ENCODE measurements at regions not wholly inside any gene's neighbourhood (a gene's known extent, or its start where the extent isn't known, plus 50 kb on each side); places are given as distances from the start of the nearest gene placed in this dataset.

- TF ChIP-seq CTCF (IDR thresholded peaks at IDR 0.05) (no peak), POLR2A (IDR thresholded peaks at IDR 0.05) (no peak)
Measured at GRCh38 chr17:55660178-55660886, 62.3 kb downstream of the TMEM100 start.
